ENCODE measurements at regions not wholly inside any gene's neighbourhood (a gene's known extent, or its start where the extent isn't known, plus 50 kb on each side); places are given as distances from the start of the nearest gene placed in this dataset.

DNA sequence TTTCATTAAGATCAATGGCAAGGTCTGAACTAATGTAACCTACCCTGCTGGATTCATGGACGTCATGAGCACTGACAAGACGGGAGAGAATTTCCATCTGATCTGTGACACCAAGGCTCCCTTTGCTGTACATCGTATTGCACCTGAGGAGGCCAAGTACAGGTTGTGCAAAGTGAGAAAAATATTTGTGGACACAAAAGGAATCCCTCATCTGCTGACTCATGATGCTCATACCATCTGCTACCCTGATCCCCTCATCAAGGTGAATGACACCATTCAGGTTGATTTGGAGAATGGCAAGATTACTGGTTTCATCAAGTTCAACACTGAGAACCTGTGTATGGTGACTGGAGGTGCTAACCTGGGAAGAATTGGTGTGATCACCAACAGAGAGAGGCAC lies 82.3 kb upstream of the NDUFV2 start:
- no peaks in the 10 kb centered on the region for H3K27me3 ChIP-seq (replicated peaks in 1 of 4; ENCODE audit: control extremely low read depth in 1 of 4, control insufficient read depth in 3 of 4, insufficient read depth in 4 of 4, low read length in 3 of 4)
- CTCF ChIA-PET, result no interaction called here

DNA sequence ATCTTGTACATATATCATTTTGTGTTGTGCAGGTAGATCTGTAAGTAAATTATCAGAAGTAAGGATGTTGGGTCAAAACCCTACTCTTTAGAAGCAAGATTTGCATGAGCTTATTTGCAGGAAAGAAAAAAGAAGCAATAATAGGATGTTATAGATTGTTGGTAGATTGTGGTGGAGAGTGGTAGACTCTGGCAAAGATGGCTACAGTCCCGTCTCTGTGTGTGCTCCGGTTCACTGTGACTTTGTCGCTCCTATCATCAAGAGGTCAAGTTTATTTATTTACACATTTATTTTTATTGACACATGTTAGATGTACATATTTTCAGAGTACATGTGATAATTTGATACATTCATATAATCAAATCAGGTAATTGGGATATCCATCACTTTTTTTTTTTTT lies 81.0 kb upstream of the NDUFV2 start:
- H3K9ac ChIP-seq (ENCODE audit: low read length), result no peak overlapping the region
- no peak overlapping the region for H3K4me2 ChIP-seq (replicated peaks; ENCODE audit: low read depth, low read length, poor library complexity, severe bottlenecking)
- no peak overlapping the region for H2AFZ ChIP-seq (ENCODE audit: insufficient read depth, low read depth, low read length, poor library complexity, severe bottlenecking)
- H3K36me3 ChIP-seq (replicated peaks in 1 of 2; ENCODE audit: control extremely low read depth in 1 of 2, control insufficient read depth in 1 of 2, extremely low read depth in 1 of 2, insufficient read depth in 2 of 2, low read length in 1 of 2), result no peaks in the 10 kb centered on the region
- WGBS (ENCODE audit: insufficient coverage), result no CpG with 5 or more reads among the region's 3 CpGs
- DNase-seq (no peak), ATAC-seq (ENCODE audit: low read depth) (no peak)
- H3K4me3 ChIP-seq (ENCODE audit: control extremely low read depth in 1 of 5, extremely low read depth in 1 of 5, insufficient read depth in 1 of 5, low read depth in 2 of 5, low read length in 4 of 5), result no peak overlapping the region
- CTCF ChIA-PET, result no interaction called here
- peaks cover 8 to 13% of the 10 kb centered on the region in 2 donors for H3K4me1 ChIP-seq (ENCODE audit: control insufficient read depth in 2 of 2, insufficient read depth in 2 of 2, low read length in 2 of 2)
- H3K4me1 Mint-ChIP-seq, result peaks cover 14% of the 10 kb centered on the region
- H3K9me3 ChIP-seq (ENCODE audit: control extremely low read depth in 1 of 3, control insufficient read depth in 2 of 3, insufficient read depth in 1 of 3, low read length in 2 of 3), result peaks cover 0 to under 1% (median 0%) of the 10 kb centered on the region in 3 donors
- intact Hi-C loops (cut with micrococcal nuclease), result no loop called here
- no peak overlapping the region for H3K4me3 Mint-ChIP-seq
- peaks cover 3% of the 10 kb centered on the region for H3K9me3 Mint-ChIP-seq (ENCODE audit: insufficient read depth)
- TF ChIP-seq EZH2 (IDR thresholded peaks at IDR 0.05; ENCODE audit: borderline replicate concordance, insufficient read depth, low read depth, low read length, poor library complexity, severe bottlenecking), result no peak
- TF ChIP-seq, protein P1, sequence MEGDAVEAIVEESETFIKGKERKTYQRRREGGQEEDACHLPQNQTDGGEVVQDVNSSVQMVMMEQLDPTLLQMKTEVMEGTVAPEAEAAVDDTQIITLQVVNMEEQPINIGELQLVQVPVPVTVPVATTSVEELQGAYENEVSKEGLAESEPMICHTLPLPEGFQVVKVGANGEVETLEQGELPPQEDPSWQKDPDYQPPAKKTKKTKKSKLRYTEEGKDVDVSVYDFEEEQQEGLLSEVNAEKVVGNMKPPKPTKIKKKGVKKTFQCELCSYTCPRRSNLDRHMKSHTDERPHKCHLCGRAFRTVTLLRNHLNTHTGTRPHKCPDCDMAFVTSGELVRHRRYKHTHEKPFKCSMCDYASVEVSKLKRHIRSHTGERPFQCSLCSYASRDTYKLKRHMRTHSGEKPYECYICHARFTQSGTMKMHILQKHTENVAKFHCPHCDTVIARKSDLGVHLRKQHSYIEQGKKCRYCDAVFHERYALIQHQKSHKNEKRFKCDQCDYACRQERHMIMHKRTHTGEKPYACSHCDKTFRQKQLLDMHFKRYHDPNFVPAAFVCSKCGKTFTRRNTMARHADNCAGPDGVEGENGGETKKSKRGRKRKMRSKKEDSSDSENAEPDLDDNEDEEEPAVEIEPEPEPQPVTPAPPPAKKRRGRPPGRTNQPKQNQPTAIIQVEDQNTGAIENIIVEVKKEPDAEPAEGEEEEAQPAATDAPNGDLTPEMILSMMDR (IDR thresholded peaks at IDR 0.05), result no peak
- H4K20me1 ChIP-seq (ENCODE audit: control insufficient read depth, insufficient read depth, low read length, poor library complexity, severe bottlenecking), result no peaks in the 10 kb centered on the region
- no peak overlapping the region for H3K27ac ChIP-seq (ENCODE audit: low read length in 2 of 2)
- H3K27me3 ChIP-seq (replicated peaks in 1 of 4; ENCODE audit: control extremely low read depth in 1 of 4, control insufficient read depth in 3 of 4, insufficient read depth in 4 of 4, low read length in 3 of 4), result no peaks in the 10 kb centered on the region
- H3K27ac Mint-ChIP-seq, result no peak overlapping the region
- H3K27me3 Mint-ChIP-seq, result peaks cover 4% of the 10 kb centered on the region
- H3K79me2 ChIP-seq (ENCODE audit: control insufficient read depth, insufficient read depth, low read length), result no peaks in the 10 kb centered on the region
- POLR2A ChIA-PET, result no interaction called here

More for the DNA sequence above, 82.3 kb upstream of the NDUFV2 start:
- Histone ChIP-seq H4K20me1 (ENCODE audit: control insufficient read depth, insufficient read depth, low read length, poor library complexity, severe bottlenecking) (no peaks in the 10 kb centered on the region), H3K4me2 (replicated peaks; ENCODE audit: low read depth, low read length, poor library complexity, severe bottlenecking) (no peak overlapping the region), H3K9me3 (ENCODE audit: control extremely low read depth in 1 of 3, control insufficient read depth in 2 of 3, insufficient read depth in 1 of 3, low read length in 2 of 3) (no peaks in the 10 kb centered on the region), H3K9ac (ENCODE audit: low read length) (no peak overlapping the region), H3K79me2 (ENCODE audit: control insufficient read depth, insufficient read depth, low read length) (no peaks in the 10 kb centered on the region), H3K4me3 (ENCODE audit: control extremely low read depth in 1 of 5, extremely low read depth in 1 of 5, insufficient read depth in 1 of 5, low read depth in 2 of 5, low read length in 4 of 5) (no peak overlapping the region), H3K27ac (ENCODE audit: low read length in 2 of 2) (no peak overlapping the region), H2AFZ (ENCODE audit: insufficient read depth, low read depth, low read length, poor library complexity, severe bottlenecking) (no peak overlapping the region), H3K4me1 (ENCODE audit: control insufficient read depth in 2 of 2, insufficient read depth in 2 of 2, low read length in 2 of 2) (peaks cover 8 to 13% of the 10 kb centered on the region in 2 donors), H3K36me3 (replicated peaks in 1 of 2; ENCODE audit: control extremely low read depth in 1 of 2, control insufficient read depth in 1 of 2, extremely low read depth in 1 of 2, insufficient read depth in 2 of 2, low read length in 1 of 2) (no peaks in the 10 kb centered on the region)
- peaks cover 3% of the 10 kb centered on the region for H3K9me3 Mint-ChIP-seq (ENCODE audit: insufficient read depth)
- H3K27ac Mint-ChIP-seq, result no peak overlapping the region
- POLR2A ChIA-PET, result no interaction called here
- WGBS (ENCODE audit: insufficient coverage), result 100% methylated on average over 2 of the region's 3 CpGs
- no peak for DNase-seq
- H3K4me3 Mint-ChIP-seq, result no peak overlapping the region
- no peak for TF ChIP-seq EZH2 (IDR thresholded peaks at IDR 0.05; ENCODE audit: borderline replicate concordance, insufficient read depth, low read depth, low read length, poor library complexity, severe bottlenecking)
- TF ChIP-seq, protein P1 (IDR thresholded peaks at IDR 0.05), result no peak
- ATAC-seq (ENCODE audit: low read depth), result no peak
- peaks cover 14% of the 10 kb centered on the region for H3K4me1 Mint-ChIP-seq
- intact Hi-C loops (cut with micrococcal nuclease), result no loop called here
- H3K27me3 Mint-ChIP-seq, result no peaks in the 10 kb centered on the region
